Stimulated activated naive CD8-positive, alpha-beta T cell treated with anti-CD3 and anti-CD28 coated beads, Interleukin-15, Interleukin-2, amounts not matched to agents 100 U/mL and 50 U/mL, for 24 hours (primary cell): ENCODE measurements at regions not wholly inside any gene's neighbourhood (a gene's known extent, or its start where the extent isn't known, plus 50 kb on each side); places are given as distances from the start of the nearest gene placed in this dataset.

Source experiments
- ATAC-seq: fragments of 150-1000 bp; cut with Tn5 transposase; one replicate; pipeline ENCODE4 v1.10.0; 2021
- DNase-seq: peaks from one replicate; pipeline ENCODE4 v3.0.0; 2021

GRCh38 chr6:84417260-84417659 is 189.8 kb upstream of the CEP162 start:
- ATAC-seq = no peak
- no peak for DNase-seq

- no peak for ATAC-seq
- no peak for DNase-seq
Observed at GRCh38 chr6:84416043-84416657, 188.7 kb upstream of the CEP162 start.

- ATAC-seq (no peak), DNase-seq (no peak)
Observed at GRCh38 chr6:84415517-84415916, 188.1 kb upstream of the CEP162 start.

- DNase-seq (no peak), ATAC-seq (no peak)
Observed at GRCh38 chr6:84415068-84415467, 187.6 kb upstream of the CEP162 start.

GRCh38 chr6:84414531-84414930 is 187.1 kb upstream of the CEP162 start:
- DNase-seq = no peak
- ATAC-seq = no peak

GRCh38 chr6:84411060-84411629 is 183.7 kb upstream of the CEP162 start:
- no peak for ATAC-seq
- DNase-seq = no peak

DNA sequence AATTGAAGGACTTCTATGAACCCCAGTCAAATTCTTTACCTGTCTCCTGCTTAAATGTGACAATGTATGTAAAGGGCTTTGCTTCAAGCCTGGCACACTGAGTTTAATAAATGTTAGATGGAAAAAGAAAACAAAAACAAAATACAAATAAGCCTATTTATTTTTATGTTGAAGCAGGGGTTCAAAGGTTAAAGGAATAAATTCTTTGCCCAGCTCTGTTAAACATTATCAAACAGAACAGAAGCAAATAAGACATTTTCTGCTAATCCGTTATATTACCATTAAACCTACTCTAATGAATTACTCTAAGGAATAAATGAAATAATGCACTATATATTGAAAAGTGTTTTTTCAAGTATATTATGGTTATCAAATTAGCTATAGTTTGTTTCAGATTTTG is 182.5 kb upstream of the CEP162 start:
- ATAC-seq (no peak), DNase-seq (no peak)

DNA sequence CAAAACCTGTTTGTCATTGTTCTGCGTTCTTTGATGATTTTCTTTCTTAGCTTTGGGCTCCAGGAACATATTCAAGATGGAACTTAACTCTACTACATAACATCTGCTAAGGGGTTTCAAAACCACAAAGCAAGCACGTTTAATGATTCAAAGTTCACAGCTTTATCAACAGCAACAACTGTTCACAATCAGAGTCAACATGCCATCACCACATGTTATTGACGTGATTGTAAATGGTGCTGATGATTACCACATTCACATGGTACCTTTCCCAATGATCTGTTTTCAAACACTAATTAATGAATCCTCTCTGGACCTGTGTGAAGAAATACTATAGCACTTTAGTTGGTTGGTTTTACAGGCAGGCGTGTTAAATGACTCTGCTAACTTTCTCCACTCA is 180.6 kb upstream of the CEP162 start:
- no peak for ATAC-seq
- DNase-seq = no peak

GRCh38 chr6:84403545-84403944 is 176.1 kb upstream of the CEP162 start:
- no peak for ATAC-seq
- no peak for DNase-seq

- ATAC-seq (no peak), DNase-seq (no peak)
Observed at GRCh38 chr6:84399003-84399402, 171.6 kb upstream of the CEP162 start.

GRCh38 chr6:84392261-84392660 is 164.8 kb upstream of the CEP162 start:
- DNase-seq = no peak
- ATAC-seq = no peak

DNA sequence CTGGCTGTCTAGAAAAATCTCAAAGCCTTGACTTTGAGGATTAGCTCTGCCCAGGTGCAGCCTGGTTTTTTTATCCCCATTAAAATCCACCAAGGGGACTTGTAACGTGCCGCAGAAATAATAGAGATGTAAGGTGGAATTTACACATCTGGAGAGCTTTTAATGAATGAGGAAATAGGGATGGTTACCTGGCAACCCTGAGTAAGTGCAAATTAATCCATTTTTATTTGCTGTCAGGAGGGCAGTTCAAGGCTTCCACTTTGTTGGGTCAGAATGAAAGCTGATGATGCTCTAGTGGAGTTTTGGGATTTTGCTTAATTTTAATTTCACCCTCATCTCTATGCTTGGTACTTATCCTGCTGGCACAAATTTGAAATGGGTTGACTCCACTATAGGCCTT is 163.4 kb upstream of the CEP162 start:
- DNase-seq (no peak), ATAC-seq (no peak)

GRCh38 chr6:84390334-84390733 is 162.9 kb upstream of the CEP162 start:
- DNase-seq (no peak), ATAC-seq (no peak)

DNA sequence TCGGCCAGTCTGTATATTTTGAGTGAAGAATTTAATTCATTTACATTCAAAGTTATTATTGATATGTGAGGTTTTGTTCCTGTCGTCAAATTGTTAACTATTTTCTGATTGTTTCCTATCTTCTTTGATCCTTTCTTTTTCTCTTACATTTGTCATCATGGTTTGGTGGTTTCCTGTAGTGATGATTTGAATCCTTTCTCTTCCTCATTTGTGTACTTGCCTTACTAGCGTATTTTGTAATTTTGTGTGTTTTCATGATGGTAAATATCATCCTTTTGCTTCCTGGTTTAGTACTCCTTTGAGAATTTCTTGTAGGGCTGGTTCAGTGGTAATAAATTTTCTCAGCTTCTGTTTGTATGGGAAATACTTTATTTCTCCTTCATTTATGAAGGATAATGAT is 151.7 kb upstream of the CEP162 start:
- ATAC-seq (no peak), DNase-seq (no peak)

- no peak for ATAC-seq
Observed at GRCh38 chr6:84372290-84372689, 144.8 kb upstream of the CEP162 start.

GRCh38 chr6:84371681-84372080 is 144.2 kb upstream of the CEP162 start:
- no peak for DNase-seq
- ATAC-seq = no peak

More at GRCh38 chr6:84372290-84372689, 144.8 kb upstream of the CEP162 start:
- DNase-seq = no peak

DNA sequence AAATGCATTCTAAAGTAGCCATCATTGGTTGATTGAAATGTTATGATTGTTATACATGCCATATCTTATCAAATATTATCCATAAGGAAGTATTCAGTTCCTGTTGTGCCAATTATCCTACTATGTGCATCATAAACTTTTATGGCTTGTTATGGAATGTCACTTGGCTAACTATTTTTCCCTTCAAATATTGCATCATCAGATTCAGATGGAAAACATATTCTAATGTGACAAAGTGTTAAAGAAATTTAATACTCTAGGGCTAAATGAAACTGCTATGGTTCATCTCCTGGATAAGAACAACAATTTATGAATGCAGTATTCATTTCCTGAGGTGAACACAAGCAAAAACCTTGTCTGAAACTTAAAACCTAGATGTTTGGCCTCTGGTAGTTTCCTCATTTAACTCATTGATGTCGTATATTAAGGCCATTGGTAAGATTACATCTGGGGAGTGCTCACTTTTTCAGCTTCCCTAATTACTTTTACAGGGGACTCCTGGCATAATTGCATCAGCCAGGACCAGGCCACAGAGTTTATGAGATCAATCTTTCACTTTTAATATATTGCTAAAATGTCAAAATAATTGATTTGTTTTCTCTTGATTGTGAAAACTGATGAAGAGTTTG is 134.9 kb upstream of the CEP162 start:
- no peak for DNase-seq
- no peak for ATAC-seq

DNA sequence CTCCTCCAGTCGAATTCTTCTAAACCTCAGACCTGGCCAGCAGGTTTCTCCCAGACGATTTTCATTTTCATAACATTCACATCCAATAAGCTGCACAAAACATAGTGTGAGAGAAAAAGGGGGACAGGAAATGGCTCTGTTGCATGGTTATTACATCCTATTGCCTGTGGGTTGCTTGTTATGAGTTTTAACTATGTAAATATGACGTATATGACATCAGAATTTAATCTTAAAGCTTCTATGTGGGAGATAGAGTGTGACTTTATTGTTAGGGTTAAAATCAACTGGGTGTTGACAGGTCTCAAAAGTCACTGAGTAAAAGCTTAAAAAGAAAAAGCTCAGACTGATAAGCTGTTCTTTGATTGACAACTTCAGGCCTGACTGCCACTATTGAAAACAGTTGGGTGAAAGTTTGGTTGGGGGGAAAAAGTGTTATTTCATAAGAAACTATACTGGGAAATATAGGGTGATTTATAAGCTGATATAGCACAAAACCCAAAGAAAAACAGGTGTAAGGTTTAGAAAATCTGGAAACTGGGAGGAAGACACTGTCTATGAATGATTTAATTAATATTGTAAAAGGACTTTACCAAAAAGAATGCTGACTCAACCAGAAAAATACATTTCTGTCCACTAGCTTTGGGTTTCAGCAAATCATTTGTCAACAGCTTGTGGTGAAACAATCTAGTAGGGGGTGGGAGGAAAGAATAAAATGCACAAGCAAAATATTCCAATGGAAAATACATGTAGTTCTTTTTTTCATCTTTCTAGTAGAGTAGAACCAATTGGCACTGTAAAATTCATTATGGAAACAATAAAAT is 134.1 kb upstream of the CEP162 start:
- no peak for ATAC-seq
- no peak for DNase-seq

DNA sequence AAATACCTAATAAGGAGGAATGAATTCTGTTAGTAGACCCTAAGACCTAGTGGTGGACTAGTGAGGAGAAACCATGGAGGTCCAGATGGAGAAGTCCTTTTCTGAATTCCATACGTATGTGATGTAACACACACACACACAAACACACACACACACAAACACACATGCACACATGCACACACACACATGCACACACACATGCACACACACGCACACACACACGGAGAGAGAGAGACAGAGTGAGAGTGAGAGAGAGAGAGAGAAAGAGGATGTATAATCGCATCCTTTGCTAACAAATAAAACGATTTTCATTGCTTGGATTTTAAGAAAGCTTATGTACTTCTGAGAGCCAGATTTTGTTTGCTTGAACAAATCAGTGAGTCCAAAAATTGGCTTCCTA is 132.6 kb upstream of the CEP162 start:
- ATAC-seq (no peak), DNase-seq (no peak)

DNA sequence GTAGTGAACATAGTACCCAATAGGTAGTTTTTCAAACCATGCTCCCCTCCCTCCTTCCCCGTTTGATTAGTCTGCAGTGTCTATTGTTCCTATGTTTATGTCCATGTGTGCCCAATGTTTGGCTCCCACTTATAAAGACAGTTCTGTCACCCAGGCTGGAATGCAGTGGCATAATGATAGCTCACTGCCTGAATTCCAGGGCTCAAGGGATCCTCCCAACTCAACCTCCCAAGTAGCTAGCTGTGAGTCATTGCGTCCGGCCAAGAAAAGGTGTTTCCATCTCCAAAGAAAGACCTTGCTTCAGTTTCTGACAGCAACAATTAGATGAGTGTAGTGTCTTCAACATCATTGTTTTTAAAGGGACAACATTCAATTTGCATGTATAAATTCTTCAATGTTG is 131.1 kb upstream of the CEP162 start:
- ATAC-seq (no peak), DNase-seq (no peak)

GRCh38 chr6:84357631-84358030 is 130.2 kb upstream of the CEP162 start:
- no peak for ATAC-seq
- no peak for DNase-seq

DNA sequence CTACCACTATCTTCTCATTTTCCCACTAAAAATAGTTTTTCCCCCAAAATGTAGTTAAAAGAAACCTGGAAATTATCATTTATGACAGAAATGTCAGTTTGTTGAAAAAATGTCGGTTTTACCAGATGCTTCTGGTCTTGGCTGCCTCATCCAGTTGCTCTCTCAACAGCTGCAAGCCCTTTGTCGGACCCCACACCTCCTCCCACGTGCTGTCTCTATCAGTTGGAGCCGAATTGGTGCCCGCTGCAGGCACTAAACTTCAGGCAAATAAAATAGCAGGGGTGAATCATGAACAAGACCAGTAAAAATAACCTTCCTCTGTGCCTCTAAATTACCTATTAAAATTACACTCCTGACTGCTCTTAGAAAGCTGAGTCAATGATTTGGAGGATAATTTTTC is 129.5 kb upstream of the CEP162 start:
- DNase-seq (no peak), ATAC-seq (no peak)
